Central memory CD8-positive, alpha-beta T cell (primary cell): ENCODE measurements at regions not wholly inside any gene's neighbourhood (a gene's known extent, or its start where the extent isn't known, plus 50 kb on each side); places are given as distances from the start of the nearest gene placed in this dataset.

Source experiments
- ATAC-seq: fragments of 150-1000 bp; cut with Tn5 transposase; replicated peaks from 2 replicates; pipeline ENCODE4 v1.10.0; 2022; ENCODE audit warnings: mild to moderate bottlenecking, moderate FRiP score, moderate number of reproducible peaks; ENCODE audit not compliant: poor library complexity, severe bottlenecking; ENCODE audit errors: extremely low read depth
- DNase-seq, 2 donors: peaks; one replicate each; pipeline ENCODE4 v3.0.0; 2021; ENCODE audit warnings: low spot score in 2 of 2
- H3K27ac Mint-ChIP-seq: one replicate; pipeline ENCODE4 v1.8.0; 2022; ENCODE audit warnings: low read depth, mild to moderate bottlenecking, moderate library complexity, mixed read lengths
- H3K27me3 Mint-ChIP-seq: one replicate; pipeline ENCODE4 v1.8.0; 2022; ENCODE audit warnings: mixed read lengths
- H3K36me3 Mint-ChIP-seq: one replicate; pipeline ENCODE4 v1.8.0; 2022; ENCODE audit warnings: mild to moderate bottlenecking, moderate library complexity, mixed read lengths; ENCODE audit not compliant: insufficient read depth
- H3K4me1 Mint-ChIP-seq: one replicate; pipeline ENCODE4 v1.8.0; 2022; ENCODE audit warnings: mixed read lengths
- H3K4me3 Mint-ChIP-seq: one replicate; pipeline ENCODE4 v1.8.0; 2022; ENCODE audit warnings: mild to moderate bottlenecking, moderate library complexity, mixed read lengths
- H3K9me3 Mint-ChIP-seq: one replicate; pipeline ENCODE4 v1.8.0; 2022; ENCODE audit warnings: mixed read lengths

GRCh38 chr12:97764700-97765099 lies 302.1 kb downstream of the RMST start:
- H3K36me3 Mint-ChIP-seq = no peaks in the 10 kb centered on the region
- H3K27me3 Mint-ChIP-seq = no peaks in the 10 kb centered on the region
- peaks cover 5% of the 10 kb centered on the region for H3K9me3 Mint-ChIP-seq
- no peak overlapping the region for H3K27ac Mint-ChIP-seq
- H3K4me1 Mint-ChIP-seq = no peaks in the 10 kb centered on the region
- H3K4me3 Mint-ChIP-seq = no peak overlapping the region
- no peak for DNase-seq
- no peak for ATAC-seq

DNA sequence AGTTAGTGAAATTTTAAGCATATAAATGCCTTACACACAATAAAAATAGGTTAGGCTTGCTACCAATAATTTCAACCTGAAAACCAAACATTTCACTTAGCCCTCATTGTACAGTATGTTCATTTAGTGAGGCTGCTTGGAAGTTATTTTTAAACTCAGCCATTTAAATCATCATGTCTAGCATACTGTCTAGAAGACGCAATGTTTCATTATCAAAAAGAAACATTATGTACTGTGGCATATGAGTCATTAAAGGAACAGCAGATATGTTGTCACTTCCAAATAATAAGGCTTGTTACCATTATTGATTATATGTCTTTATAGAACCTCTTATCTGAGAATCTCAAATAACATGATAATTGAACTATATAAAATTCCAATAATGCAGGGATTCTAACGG lies 304.7 kb downstream of the RMST start:
- Mint-ChIP-seq H3K9me3 (peaks cover 6% of the 10 kb centered on the region), H3K27ac (no peak overlapping the region), H3K4me3 (no peak overlapping the region), H3K36me3 (no peaks in the 10 kb centered on the region), H3K27me3 (no peaks in the 10 kb centered on the region), H3K4me1 (no peaks in the 10 kb centered on the region)
- no peak for DNase-seq
- no peak for ATAC-seq

DNA sequence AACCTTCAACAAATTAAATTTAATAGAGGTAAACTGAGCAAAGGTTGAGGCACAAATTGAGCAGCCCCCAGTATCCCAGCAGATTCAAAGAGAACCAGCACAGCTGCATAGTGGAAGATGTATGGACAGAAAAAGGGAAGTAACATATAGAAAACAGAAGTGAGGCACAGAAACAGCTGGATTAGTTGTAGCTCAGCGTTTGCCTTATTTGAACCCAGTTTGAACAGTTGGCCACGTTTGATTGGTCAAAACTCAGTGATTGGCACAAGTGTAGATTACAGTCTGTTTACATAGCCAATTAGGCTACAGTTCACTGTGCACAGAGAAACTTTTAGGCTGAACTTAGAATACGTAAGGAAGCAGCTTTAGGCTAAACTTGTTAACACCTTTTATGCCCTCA lies 315.5 kb downstream of the RMST start:
- H3K9me3 Mint-ChIP-seq = peaks cover 12% of the 10 kb centered on the region
- no peaks in the 10 kb centered on the region for H3K36me3 Mint-ChIP-seq
- no peak overlapping the region for H3K4me3 Mint-ChIP-seq
- H3K4me1 Mint-ChIP-seq = no peaks in the 10 kb centered on the region
- no peaks in the 10 kb centered on the region for H3K27me3 Mint-ChIP-seq
- ATAC-seq = no peak
- H3K27ac Mint-ChIP-seq = no peak overlapping the region
- DNase-seq = no peak

GRCh38 chr12:97781342-97781741 lies 318.7 kb downstream of the RMST start:
- peaks cover 6% of the 10 kb centered on the region for H3K9me3 Mint-ChIP-seq
- DNase-seq (no peak), ATAC-seq (no peak)
- H3K4me3 Mint-ChIP-seq = no peak overlapping the region
- no peaks in the 10 kb centered on the region for H3K36me3 Mint-ChIP-seq
- no peaks in the 10 kb centered on the region for H3K4me1 Mint-ChIP-seq
- no peaks in the 10 kb centered on the region for H3K27me3 Mint-ChIP-seq
- H3K27ac Mint-ChIP-seq = no peak overlapping the region

DNA sequence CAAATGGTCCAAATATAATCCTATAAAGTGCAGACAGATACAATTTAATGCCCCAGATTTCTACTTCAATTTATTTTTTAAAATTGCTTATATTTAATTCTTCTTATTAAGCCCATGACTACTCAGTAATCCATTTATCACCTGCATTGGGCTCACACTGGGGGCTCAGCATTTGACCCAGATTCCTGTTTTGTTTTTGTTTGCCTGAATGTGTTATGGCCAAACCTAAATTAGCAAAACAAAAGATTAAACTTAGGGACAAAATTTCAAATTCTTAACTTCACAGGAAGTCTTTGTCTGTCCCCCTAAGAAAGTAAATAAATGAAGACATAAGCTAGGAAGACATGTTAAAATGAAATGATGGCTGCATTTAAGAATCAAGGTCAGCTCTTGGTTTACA lies 322.3 kb downstream of the RMST start:
- ATAC-seq (no peak), DNase-seq (no peak)
- no peak overlapping the region for H3K27ac Mint-ChIP-seq
- H3K27me3 Mint-ChIP-seq = no peaks in the 10 kb centered on the region
- H3K4me1 Mint-ChIP-seq = no peaks in the 10 kb centered on the region
- H3K36me3 Mint-ChIP-seq = no peaks in the 10 kb centered on the region
- H3K9me3 Mint-ChIP-seq = peaks cover 6% of the 10 kb centered on the region
- H3K4me3 Mint-ChIP-seq = no peak overlapping the region

DNA sequence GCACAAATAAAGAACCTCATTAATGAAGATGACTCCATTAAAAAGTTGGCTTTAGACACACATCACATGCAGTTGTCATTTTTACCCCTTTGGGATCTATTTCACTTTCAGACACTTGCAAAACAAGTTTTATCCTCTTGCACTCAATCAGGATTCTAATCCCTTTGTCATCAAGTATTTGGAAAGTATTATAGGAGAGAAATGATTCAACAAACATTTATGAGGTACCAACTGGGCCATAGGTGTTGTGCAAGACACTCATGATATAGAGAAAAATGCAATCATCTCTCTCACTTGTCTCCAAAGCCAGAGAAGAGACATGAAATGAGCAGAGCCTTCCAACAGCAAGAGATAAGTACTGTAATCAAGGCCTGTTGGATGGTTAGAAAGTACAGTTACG lies 327.7 kb downstream of the RMST start:
- DNase-seq = no peak
- Mint-ChIP-seq H3K27me3 (no peaks in the 10 kb centered on the region), H3K4me1 (no peaks in the 10 kb centered on the region), H3K36me3 (no peaks in the 10 kb centered on the region), H3K4me3 (no peak overlapping the region), H3K9me3 (peaks cover 16% of the 10 kb centered on the region), H3K27ac (no peak overlapping the region)
- no peak for ATAC-seq

DNA sequence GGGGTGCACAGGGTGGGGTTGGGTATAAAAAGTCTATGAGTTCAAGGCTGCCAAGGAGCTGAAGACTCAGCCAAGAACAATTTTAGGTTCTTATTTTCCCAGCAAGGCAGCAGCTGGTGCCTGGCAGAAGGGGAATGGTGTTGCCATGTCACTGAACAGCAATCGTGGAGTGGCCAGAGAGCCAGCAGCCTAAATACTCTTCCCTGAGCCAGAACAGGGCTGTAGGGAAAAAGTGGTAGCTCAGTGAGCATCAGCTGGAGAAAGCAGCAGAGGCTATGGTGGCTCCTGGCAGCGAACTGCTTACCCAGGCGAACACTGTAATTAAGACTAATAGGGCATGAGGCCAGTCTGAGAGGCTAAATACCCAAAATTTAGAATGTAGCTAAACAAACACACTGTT lies 334.9 kb downstream of the RMST start:
- peaks cover 7% of the 10 kb centered on the region for H3K9me3 Mint-ChIP-seq
- DNase-seq (no peak), ATAC-seq (no peak)
- H3K4me3 Mint-ChIP-seq = no peak overlapping the region
- no peaks in the 10 kb centered on the region for H3K36me3 Mint-ChIP-seq
- H3K27me3 Mint-ChIP-seq = no peaks in the 10 kb centered on the region
- H3K27ac Mint-ChIP-seq = no peak overlapping the region
- no peaks in the 10 kb centered on the region for H3K4me1 Mint-ChIP-seq

DNA sequence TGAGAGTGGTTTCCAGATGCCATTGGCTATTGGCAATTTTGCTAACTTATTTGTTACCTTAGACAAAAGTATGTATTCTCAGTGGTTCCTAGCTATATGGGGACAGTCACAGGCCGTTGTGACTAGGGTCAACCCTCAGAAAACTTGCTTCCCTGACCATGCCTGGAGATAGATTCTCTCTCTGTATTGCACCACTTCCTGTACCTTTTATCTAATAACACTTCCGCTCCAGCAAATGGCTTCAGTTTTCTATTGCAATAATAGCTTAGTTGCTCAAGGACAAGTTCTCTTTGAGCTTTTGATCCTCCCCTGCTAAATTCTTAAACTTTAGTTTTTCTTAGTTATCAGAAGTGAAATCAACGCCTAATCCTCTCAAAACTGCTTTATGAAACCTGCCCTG lies 338.0 kb downstream of the RMST start:
- no peak overlapping the region for H3K4me3 Mint-ChIP-seq
- ATAC-seq (no peak), DNase-seq (no peak)
- no peak overlapping the region for H3K27ac Mint-ChIP-seq
- peaks cover 7% of the 10 kb centered on the region for H3K9me3 Mint-ChIP-seq
- H3K36me3 Mint-ChIP-seq = no peaks in the 10 kb centered on the region
- no peaks in the 10 kb centered on the region for H3K27me3 Mint-ChIP-seq
- H3K4me1 Mint-ChIP-seq = no peaks in the 10 kb centered on the region

DNA sequence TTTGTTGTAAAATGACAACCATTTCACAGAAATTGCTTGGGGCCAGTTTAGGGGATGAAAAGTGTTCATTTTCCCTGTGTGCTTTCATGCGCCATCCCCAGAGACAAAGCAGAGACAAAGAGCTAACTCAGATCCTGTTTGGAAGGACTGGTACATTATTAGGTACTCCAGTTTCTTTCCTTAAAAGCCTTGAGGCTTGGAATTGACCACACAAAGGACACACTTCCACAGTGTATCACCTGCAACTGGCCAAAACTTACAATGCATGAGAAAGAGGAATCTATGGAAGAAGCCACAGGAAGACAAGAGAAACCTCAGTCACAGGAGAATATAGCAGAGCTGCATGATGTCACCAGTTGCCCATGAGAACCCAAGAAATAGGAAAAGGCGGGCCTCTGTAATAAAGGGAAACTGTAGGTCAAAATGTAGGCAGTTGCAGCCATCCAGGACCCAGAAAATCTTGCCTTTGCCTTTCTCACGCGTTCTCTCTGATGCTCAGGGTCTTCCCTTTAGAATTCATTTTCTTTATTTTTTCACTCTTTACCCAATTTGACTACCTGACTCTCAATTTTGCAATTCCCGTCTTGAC lies 339.0 kb downstream of the RMST start:
- Mint-ChIP-seq H3K9me3 (peaks cover 6% of the 10 kb centered on the region), H3K27me3 (no peaks in the 10 kb centered on the region), H3K4me3 (no peak overlapping the region), H3K4me1 (no peaks in the 10 kb centered on the region), H3K36me3 (no peaks in the 10 kb centered on the region), H3K27ac (no peak overlapping the region)
- ATAC-seq (no peak), DNase-seq (no peak)

GRCh38 chr12:97805146-97805545 lies 342.5 kb downstream of the RMST start:
- H3K36me3 Mint-ChIP-seq = no peaks in the 10 kb centered on the region
- H3K4me3 Mint-ChIP-seq = no peak overlapping the region
- ATAC-seq (no peak), DNase-seq (no peak)
- H3K4me1 Mint-ChIP-seq = no peaks in the 10 kb centered on the region
- H3K9me3 Mint-ChIP-seq = peaks cover 12% of the 10 kb centered on the region
- H3K27me3 Mint-ChIP-seq = no peaks in the 10 kb centered on the region
- no peak overlapping the region for H3K27ac Mint-ChIP-seq

GRCh38 chr12:97813301-97813700 lies 350.7 kb downstream of the RMST start:
- Mint-ChIP-seq H3K36me3 (no peaks in the 10 kb centered on the region), H3K4me3 (no peak overlapping the region), H3K27ac (no peak overlapping the region), H3K9me3 (peaks cover 14% of the 10 kb centered on the region), H3K4me1 (no peaks in the 10 kb centered on the region), H3K27me3 (no peaks in the 10 kb centered on the region)
- no peak for ATAC-seq
- no peak for DNase-seq

DNA sequence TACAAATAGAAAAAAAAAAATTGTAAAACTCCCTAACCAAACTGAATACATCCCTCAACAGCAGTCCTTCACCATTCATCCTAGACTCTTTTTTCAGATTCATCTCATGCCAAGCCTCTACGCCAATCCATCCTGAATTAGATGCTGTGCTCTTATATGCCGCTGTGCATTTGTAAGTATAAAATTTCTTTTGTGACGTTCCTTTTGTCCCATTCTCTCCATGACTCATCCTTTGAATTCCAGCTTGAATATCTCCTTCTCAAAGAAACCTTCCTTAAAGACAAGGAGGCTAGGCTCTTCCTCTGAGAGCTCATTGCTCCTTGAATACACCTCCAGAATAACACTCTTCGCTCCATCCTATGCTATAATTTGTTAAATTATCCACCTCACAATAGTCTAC lies 359.2 kb downstream of the RMST start:
- Mint-ChIP-seq H3K9me3 (peaks cover 19% of the 10 kb centered on the region), H3K36me3 (peaks cover 2% of the 10 kb centered on the region), H3K4me1 (no peaks in the 10 kb centered on the region), H3K27ac (no peak overlapping the region), H3K27me3 (no peaks in the 10 kb centered on the region), H3K4me3 (no peak overlapping the region)
- ATAC-seq (no peak), DNase-seq (no peak)

DNA sequence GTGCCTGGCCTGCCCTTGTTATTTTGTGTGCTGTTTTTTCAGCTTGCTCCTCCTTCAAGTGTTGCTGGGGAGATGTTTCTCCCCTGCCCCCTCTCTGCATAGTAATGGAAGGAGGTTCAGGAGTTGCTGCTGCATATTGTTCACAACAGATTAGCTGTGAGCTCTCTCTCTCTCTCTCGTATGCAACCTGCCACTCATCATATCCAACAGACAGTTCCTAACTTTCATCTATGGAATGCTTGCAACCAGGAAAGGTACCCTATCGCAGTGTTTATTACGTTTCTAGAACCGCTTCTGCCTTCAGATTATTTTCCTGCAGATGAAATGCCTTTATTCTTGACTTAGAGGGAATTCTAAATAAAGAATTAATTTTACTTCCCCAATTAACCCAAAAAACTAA lies 372.9 kb downstream of the RMST start:
- ATAC-seq (no peak), DNase-seq (no peak)
- Mint-ChIP-seq H3K4me1 (no peaks in the 10 kb centered on the region), H3K27me3 (no peaks in the 10 kb centered on the region), H3K27ac (no peak overlapping the region), H3K36me3 (no peaks in the 10 kb centered on the region), H3K9me3 (peaks cover 5% of the 10 kb centered on the region), H3K4me3 (no peak overlapping the region)

DNA sequence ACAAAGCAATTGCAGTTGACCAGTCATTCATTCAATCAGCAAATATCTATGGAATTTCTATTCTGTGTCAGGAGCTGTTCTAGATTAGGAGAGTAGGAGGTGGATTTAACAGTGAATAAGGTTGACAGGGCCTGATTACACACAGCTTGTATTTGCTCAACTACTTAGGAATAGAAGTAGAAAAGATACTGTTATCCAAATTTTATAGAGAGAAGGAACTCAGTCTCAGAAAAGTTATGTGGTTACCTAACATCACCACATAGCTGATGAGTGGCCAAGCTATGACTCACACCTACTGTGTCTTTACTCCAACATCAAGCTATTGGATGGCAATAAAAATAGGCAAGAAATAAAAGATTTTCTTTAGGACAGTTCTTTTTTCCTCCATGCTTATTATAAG lies 374.8 kb downstream of the RMST start:
- H3K27me3 Mint-ChIP-seq = no peaks in the 10 kb centered on the region
- ATAC-seq = no peak
- no peaks in the 10 kb centered on the region for H3K4me1 Mint-ChIP-seq
- H3K4me3 Mint-ChIP-seq = no peak overlapping the region
- no peak for DNase-seq
- peaks cover 5% of the 10 kb centered on the region for H3K9me3 Mint-ChIP-seq
- no peaks in the 10 kb centered on the region for H3K36me3 Mint-ChIP-seq
- no peak overlapping the region for H3K27ac Mint-ChIP-seq
